Gastroesophageal sphincter (tissue), 4 donors: ENCODE measurements at regions not wholly inside any gene's neighbourhood (a gene's known extent, or its start where the extent isn't known, plus 50 kb on each side); places are given as distances from the start of the nearest gene placed in this dataset.

Source experiments
- ATAC-seq: fragments of 150-250 bp; one replicate; pipeline ENCODE4 v1.9.1; 2016; ENCODE audit warnings: mild to moderate bottlenecking, moderate library complexity
- H3K27ac ChIP-seq, 4 donors: fragments of 200-600 bp; sonication (generic) in 3 of 4; 1 replicate in 3 of 4; 2 replicates in 1 of 4; pipeline ENCODE4 v1.5.1; 2016 to 2019
- H3K27me3 ChIP-seq: fragments of 200-600 bp; sonication (generic); one replicate; pipeline ENCODE4 v1.5.1; 2019
- H3K36me3 ChIP-seq, 2 donors: fragments of 200-600 bp; sonication (generic); one replicate each; pipeline ENCODE4 v1.5.1; 2019; ENCODE audit warnings: control low read depth in 1 of 2
- H3K4me1 ChIP-seq, 3 donors: fragments of 200-600 bp; sonication (generic); 1 replicate in 2 of 3; 2 replicates in 1 of 3; pipeline ENCODE4 v1.5.1; 2016 to 2019; ENCODE audit warnings: control low read depth in 2 of 3
- H3K4me3 ChIP-seq, 2 donors: fragments of 200-600 bp; sonication (generic); one replicate each; pipeline ENCODE4 v1.5.1; 2019; ENCODE audit warnings: mild to moderate bottlenecking in 1 of 2, moderate library complexity in 1 of 2
- H3K9me3 ChIP-seq, 3 donors: fragments of 200-600 bp; sonication (generic); one replicate each; pipeline ENCODE4 v1.5.1; 2017 to 2019; ENCODE audit warnings: control low read depth in 2 of 3
- CTCF ChIP-seq, 4 experiments: fragments of 200-600 bp in 2 of 4; fragments of 450-650 bp in 2 of 4; sonication (generic) in 1 of 4; IDR thresholded peaks; one replicate each; pipeline ENCODE4 v1.5.1; 2017 to 2019; ENCODE audit warnings: antibody characterized with exemption in 4 of 4, mild to moderate bottlenecking in 2 of 4, moderate library complexity in 2 of 4
- EP300 ChIP-seq: sonication (generic); formaldehyde crosslinking; IDR thresholded peaks from one replicate; pipeline ENCODE4 v1.6.1; 2017; ENCODE audit warnings: antibody characterized with exemption, mild to moderate bottlenecking
- POLR2A ChIP-seq, 2 donors: fragments of 450-650 bp; IDR thresholded peaks; one replicate each; pipeline ENCODE4 v1.6.1; 2017; ENCODE audit warnings: antibody characterized with exemption in 2 of 2, mild to moderate bottlenecking in 2 of 2, moderate library complexity in 1 of 2
- POLR2AphosphoS5 ChIP-seq: sonication (generic); formaldehyde crosslinking; IDR thresholded peaks from one replicate; pipeline ENCODE4 v1.6.1; 2017; ENCODE audit warnings: antibody characterized with exemption
- WGBS, 2 donors: methylation state at CpG; one replicate each; pipeline ENCODE4 v1.1.5; 2018; ENCODE audit warnings: low coverage in 1 of 2; 5-methylcytosine and 5-hydroxymethylcytosine counted together

- no peak for ATAC-seq
- Histone ChIP-seq H3K36me3 (no peaks in the 10 kb centered on the region), H3K27ac (no peak overlapping the region), H3K4me3 (no peak overlapping the region), H3K27me3 (no peaks in the 10 kb centered on the region), H3K9me3 (no peaks in the 10 kb centered on the region), H3K4me1 (no peaks in the 10 kb centered on the region)
- TF ChIP-seq POLR2A (IDR thresholded peaks at IDR 0.05) (no peak), CTCF (IDR thresholded peaks at IDR 0.05) (no peak), EP300 (no peak), POLR2AphosphoS5 (no peak)
- 73 to 96% methylated on average over 2 of the region's 2 CpGs for WGBS, 2 donors
Observed at GRCh38 chr16:60820361-60820760, 1215.9 kb downstream of the CDH8 start.

DNA sequence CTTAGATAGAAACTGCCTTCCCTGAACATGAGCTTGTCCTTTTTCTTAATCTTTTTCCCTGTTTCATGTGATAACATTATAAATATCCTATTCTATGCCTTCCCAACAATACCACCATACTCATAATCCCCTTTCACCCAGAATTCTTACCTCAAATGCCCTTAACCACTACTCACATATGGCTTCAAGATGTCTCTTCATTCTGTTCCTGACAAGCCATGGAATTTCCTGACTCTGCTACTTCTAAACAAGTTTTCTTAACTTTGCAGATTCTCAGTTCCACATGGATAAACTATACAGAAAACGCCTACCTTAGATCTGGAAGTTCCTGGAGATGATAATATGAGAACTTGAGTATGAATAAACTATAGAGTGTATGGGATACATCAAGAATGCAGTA lies 1217.8 kb downstream of the CDH8 start:
- TF ChIP-seq POLR2A (IDR thresholded peaks at IDR 0.05): no peak
- TF ChIP-seq EP300: no peak
- no peak for TF ChIP-seq POLR2AphosphoS5
- no peak for TF ChIP-seq CTCF (IDR thresholded peaks at IDR 0.05)
- no peaks in the 10 kb centered on the region for H3K4me1 ChIP-seq
- 89 to 91% methylated on average over 1 of the region's 1 CpG for WGBS, 2 donors
- H3K27me3 ChIP-seq: no peaks in the 10 kb centered on the region
- H3K36me3 ChIP-seq: no peaks in the 10 kb centered on the region
- H3K4me3 ChIP-seq: no peak overlapping the region
- H3K9me3 ChIP-seq: no peaks in the 10 kb centered on the region
- H3K27ac ChIP-seq: no peak overlapping the region
- no peak for ATAC-seq

DNA sequence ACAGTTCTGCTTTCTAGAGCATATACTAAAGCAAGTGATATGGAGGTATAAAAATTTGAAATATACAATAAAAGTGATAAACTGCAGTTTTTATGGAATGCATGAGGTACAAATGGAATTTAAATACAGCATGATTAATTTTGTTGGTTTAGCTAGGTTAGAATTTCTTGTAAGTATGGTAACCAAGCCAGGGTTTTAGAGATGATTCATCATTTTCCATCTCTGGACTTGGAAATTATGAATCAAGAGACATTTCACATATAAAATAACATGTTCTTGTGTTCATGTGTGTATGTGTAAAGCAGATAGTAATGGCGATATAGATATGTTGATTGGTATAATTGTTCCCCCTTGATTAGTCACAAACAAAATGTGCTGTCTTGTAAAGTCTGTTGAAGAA lies 1219.8 kb downstream of the CDH8 start:
- no peak for ATAC-seq

GRCh38 chr16:60815865-60816264 lies 1220.4 kb downstream of the CDH8 start:
- no peak for ATAC-seq
- TF ChIP-seq POLR2AphosphoS5 (no peak), CTCF (IDR thresholded peaks at IDR 0.05) (no peak), POLR2A (IDR thresholded peaks at IDR 0.05) (no peak), EP300 (no peak)
- H3K27ac ChIP-seq: no peak overlapping the region

More for the DNA sequence above, 1219.8 kb downstream of the CDH8 start:
- peaks cover 0 to 3% (median 0%) of the 10 kb centered on the region in 3 donors for H3K4me1 ChIP-seq
- H3K9me3 ChIP-seq: no peaks in the 10 kb centered on the region
- H3K4me3 ChIP-seq: no peak overlapping the region
- TF ChIP-seq POLR2A (IDR thresholded peaks at IDR 0.05): no peak
- TF ChIP-seq CTCF (IDR thresholded peaks at IDR 0.05): no peak
- no peak for TF ChIP-seq POLR2AphosphoS5
- TF ChIP-seq EP300: no peak
- WGBS, 2 donors: 88 to 100% methylated on average over 1 of the region's 1 CpG
- H3K36me3 ChIP-seq: no peaks in the 10 kb centered on the region
- H3K27me3 ChIP-seq: no peaks in the 10 kb centered on the region
- no peak overlapping the region for H3K27ac ChIP-seq

DNA sequence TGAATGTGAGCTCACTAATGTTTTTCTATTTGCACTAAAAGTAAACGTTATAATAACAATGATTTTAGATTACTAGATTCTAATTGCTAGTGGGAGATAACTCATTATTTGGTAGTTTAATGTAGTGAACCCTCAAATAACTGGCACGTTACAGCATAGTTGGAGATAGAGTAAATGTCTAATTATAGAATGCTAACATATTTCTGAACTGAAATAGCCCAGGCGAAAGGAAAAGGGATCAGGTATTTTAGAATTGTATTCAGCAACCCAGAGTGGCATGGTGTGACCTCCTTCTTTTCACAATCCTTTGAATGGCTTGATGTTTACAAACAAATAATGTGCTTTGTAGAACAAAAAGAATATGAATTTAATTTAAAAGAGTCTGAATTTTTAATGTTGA lies 1221.2 kb downstream of the CDH8 start:
- no peak for ATAC-seq
- Histone ChIP-seq H3K9me3 (no peaks in the 10 kb centered on the region), H3K4me1 (peaks cover 0 to 17% (median 0%) of the 10 kb centered on the region in 3 donors), H3K36me3 (no peaks in the 10 kb centered on the region), H3K27ac (no peak overlapping the region), H3K27me3 (no peaks in the 10 kb centered on the region), H3K4me3 (no peak overlapping the region)
- 16 to 37% methylated on average over 3 of the region's 3 CpGs for WGBS, 2 donors
- no peak for TF ChIP-seq POLR2AphosphoS5
- no peak for TF ChIP-seq CTCF (IDR thresholded peaks at IDR 0.05)
- no peak for TF ChIP-seq POLR2A (IDR thresholded peaks at IDR 0.05)
- TF ChIP-seq EP300: no peak

More at GRCh38 chr16:60815865-60816264, 1220.4 kb downstream of the CDH8 start:
- no peaks in the 10 kb centered on the region for H3K9me3 ChIP-seq
- H3K4me1 ChIP-seq: peaks cover 0 to 9% (median 0%) of the 10 kb centered on the region in 3 donors
- 58 to 73% methylated on average over 1 to 3 of the region's 3 CpGs for WGBS, 2 donors
- H3K4me3 ChIP-seq: no peak overlapping the region
- H3K36me3 ChIP-seq: no peaks in the 10 kb centered on the region
- H3K27me3 ChIP-seq: no peaks in the 10 kb centered on the region
